SIG-M5 (cell line): ENCODE measurements at regions not wholly inside any gene's neighbourhood (a gene's known extent, or its start where the extent isn't known, plus 50 kb on each side); places are given as distances from the start of the nearest gene placed in this dataset.

Source experiments
- DNase-seq: peaks from one replicate; lab custom pipeline; 2025; lab: John Stamatoyannopoulos, UW

DNA sequence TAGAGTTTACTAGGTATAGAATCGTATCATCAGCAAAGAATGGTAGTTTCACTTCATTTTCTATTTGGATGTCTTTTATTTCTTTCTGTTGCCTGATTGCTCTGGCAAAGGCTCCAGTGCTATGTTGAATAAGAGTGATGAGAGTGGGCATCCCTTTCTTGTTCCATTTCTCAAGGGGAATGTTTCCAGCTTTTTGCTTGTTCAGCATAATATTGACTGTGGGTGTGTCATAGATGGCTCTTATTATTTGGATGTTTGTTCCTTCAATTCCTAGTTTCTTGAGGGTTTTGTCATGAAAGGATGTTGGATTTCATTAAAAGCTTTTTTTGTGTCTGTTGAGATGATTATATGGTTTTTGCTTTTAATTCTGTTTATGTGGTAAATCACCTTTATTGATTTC is 1114.5 kb downstream of the RAPGEF2 start:
- DNase-seq: no peak

- DNase-seq: no peak
Observed at GRCh38 chr4:160224049-160224448, 1121.2 kb downstream of the RAPGEF2 start.

GRCh38 chr4:160233141-160233540 is 1130.3 kb downstream of the RAPGEF2 start:
- DNase-seq: no peak

GRCh38 chr4:160235285-160235684 is 1132.4 kb downstream of the RAPGEF2 start:
- DNase-seq: no peak

GRCh38 chr4:160235771-160236170 is 1132.9 kb downstream of the RAPGEF2 start:
- DNase-seq: no peak

DNA sequence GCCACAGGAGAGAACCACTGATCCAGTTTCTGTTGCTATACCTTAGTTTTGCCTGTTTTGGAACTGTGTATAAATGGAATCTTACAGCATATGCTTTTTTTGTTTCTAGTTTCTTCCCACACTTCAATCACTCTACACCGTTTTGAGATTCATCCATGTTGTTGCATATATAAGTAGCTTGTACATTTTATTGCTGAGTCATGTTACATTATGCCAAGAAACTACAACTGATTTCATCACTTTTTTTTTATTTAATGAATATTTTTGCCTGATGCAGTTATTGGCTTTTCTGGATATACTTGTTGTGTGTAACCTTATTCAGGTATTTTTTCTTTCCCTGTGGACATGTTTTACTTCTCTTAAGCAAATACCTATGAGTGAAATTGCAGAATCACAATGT is 1135.9 kb downstream of the RAPGEF2 start:
- DNase-seq: no peak

DNA sequence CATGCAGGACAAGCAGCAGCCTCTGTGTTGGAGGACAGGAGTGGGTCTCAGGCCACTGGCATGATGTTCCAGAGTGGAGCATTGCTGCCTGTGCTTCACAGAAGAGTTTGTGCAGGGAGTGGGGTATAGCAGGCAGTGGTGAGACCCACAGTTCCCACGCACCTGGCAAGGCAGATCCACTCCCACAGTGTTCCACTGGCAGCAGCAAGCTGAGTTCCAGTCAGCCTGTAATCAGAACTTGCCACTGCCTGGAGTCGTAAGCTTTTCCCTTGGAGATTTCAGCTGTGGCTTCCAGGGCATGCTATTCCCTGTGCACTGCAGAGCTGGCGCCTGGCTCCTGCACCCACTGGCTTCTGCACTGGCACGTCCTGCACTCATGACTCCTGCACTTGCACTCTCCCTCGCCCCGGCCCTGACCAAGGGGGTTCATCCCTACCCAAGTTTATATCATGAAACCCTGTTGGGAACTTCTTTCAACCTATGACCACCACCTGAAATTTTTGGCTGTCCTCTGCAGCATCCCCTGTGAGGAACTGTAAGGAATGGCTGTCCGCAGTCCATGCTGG is 1144.3 kb downstream of the RAPGEF2 start:
- no peak for DNase-seq

GRCh38 chr4:160251522-160252170 is 1148.8 kb downstream of the RAPGEF2 start:
- no peak for DNase-seq

DNA sequence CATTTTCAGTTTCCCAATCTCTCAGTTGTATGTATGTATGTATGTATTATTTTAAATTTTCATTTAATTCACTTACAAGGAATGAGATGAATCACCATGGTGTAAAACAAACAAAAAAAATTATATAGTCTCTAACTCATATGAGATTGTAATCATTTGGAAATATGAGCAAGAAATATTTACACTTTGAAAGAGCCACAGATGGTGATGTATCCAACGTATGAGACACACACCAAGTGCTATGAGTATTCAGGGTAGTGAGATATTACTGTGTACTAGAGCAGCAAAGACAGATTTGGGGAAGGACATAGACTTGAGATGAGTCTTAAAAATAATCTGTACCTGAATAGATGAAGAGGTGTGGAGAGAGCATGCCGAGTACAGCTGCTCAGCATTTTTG is 1154.4 kb downstream of the RAPGEF2 start:
- no peak for DNase-seq

DNA sequence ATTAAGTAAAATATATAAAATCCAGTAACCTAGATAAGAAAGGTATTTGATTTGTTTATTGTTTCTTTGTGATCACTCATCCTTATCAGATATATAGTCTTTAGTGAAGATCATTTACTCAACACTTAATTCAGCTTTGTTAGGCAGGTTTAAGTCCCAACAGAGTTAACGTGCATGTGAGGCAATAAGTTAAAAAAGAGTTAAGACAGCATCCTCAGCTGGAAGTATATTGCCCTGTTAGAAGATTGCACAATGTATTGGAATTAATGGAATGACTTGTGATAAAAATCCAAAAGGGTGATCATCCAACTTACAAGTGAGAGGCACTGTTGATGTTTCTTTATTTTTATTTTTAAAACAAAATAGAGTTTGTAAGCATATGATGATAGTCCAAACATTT is 1162.1 kb downstream of the RAPGEF2 start:
- DNase-seq: no peak

DNA sequence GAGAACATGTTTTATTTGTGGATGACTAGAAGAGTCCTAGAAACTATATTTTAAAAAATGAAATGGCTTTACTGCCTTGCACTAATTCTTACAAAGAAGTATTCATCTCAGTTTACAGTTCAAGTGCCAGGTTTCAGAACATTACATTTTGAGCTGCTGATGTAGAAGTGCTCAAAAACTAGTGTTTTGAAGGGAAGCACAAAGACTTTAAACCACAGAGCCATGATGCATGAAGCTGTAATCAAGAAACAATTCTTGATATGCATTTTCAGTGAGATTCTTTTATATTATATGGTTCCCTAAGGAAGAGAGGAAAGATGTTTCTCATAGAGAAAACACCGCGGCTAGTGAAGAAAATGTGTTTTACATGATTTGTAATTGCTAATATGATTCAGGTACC is 1163.0 kb downstream of the RAPGEF2 start:
- DNase-seq: no peak

DNA sequence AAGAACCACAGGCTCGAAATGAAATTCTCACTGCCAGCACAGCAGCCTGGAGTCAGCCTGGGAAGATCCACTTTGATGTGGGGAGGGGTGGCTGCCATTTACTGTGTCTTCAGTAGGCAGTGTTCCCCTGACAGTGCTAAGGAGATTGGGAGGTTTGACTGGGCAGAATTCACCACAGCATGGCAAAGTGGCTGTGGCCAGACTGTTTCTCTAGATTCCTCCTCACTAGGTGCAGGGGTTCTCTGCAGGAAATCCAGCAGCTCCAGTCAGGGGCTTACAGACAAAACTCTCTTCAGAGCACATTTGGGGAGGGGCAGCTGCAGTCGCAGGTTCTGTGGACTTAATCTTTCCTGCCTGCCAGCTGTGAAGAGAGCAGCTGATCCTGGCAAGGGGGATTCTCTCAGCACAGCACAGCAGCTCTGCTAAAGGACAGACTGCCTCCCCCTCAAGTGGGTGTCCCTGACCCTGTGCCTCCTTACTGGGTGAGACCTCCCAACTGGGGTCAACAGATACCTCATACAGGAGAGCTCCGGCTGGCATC is 1174.0 kb downstream of the RAPGEF2 start:
- no peak for DNase-seq

GRCh38 chr4:160283081-160283480 is 1180.2 kb downstream of the RAPGEF2 start:
- DNase-seq: no peak

GRCh38 chr4:160284516-160284915 is 1181.6 kb downstream of the RAPGEF2 start:
- DNase-seq: no peak

DNA sequence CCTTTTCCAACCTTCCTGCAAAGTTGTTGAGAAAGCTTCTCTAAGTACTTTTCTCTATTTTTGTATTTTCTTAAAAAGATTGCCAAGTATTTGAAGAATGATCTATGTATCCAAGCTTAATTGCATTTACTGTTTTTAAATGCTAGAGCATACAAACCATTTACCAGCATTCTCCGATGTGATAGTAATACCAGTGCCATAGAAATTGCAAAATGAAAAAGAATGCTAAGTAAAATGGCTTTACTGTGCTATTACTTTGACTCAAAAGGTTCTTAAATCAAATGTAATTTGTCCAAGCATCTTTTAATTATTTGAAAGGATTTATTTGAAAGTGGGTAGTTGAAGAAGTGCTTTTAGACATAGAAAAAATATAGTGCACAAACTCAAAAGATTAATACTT is 1183.2 kb downstream of the RAPGEF2 start:
- no peak for DNase-seq

DNA sequence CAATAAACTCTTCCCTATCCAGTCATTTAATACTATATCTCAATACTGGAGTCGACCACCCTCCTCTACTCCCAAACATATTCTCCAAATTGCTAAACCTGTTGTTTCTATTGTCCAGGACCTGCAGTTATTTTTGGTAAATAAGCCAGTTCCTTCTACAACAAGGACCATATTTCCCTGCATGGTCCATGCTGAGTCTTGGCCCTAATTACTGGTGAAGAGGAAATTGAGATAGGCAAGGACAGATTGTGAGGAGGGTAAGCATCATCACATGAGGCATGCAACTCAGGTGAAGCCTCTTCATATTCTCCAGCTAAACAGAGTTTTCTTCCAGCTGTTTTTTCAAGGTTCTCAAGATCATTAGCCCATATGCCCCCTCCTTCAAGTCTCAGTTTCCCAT is 1193.6 kb downstream of the RAPGEF2 start:
- no peak for DNase-seq

GRCh38 chr4:160299177-160299576 is 1196.3 kb downstream of the RAPGEF2 start:
- no peak for DNase-seq

DNA sequence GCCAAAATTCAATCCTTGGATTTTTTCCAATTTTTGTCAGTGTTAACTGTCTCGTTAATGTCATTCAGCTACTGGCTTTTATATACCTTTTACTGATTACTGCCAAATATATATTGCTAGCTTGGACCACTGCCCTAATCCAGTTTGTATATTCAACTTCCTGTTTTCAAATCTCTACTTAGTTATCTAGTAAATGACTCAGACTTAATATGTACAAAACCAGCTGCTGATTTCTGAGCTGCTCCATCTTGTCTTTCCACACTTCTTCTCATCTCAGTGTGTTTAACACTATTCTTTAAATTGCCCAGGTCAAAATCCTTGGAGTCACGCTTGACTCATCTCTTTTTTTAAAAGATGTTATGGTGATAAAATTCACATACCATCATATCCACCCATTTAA is 1196.7 kb downstream of the RAPGEF2 start:
- DNase-seq: no peak

- DNase-seq: no peak
Observed at GRCh38 chr4:160316036-160316435, 1213.2 kb downstream of the RAPGEF2 start.

DNA sequence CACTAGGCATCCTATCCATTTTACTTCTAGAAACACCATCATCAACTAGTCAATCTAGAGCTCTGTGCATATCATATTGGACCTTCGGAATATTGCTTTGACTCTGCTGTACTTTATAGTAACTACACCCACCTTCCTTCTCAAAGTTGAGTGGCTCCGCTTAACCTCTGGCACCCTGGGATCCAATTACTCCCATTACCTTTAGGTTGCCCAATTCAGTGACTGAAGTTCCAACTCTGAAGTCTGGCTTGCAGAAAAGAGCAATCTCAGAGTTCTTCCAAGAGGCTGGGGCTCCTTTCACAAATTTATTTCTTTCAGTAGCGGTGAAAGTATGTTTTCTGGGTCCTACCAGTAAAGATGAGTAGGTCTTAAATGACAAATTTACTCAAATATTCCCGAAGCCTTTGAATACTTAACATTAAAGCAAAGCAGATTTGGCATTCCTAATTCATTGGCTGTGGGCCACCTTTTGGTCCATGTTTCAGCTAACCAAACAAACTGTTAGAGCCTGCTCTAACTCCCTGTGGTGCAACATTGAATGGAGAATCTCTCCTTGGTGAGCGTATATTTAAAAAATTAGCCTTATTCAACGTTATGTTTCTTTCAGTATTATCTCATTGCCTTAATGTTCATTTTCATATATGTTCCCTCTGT is 1215.8 kb downstream of the RAPGEF2 start:
- DNase-seq: no peak

DNA sequence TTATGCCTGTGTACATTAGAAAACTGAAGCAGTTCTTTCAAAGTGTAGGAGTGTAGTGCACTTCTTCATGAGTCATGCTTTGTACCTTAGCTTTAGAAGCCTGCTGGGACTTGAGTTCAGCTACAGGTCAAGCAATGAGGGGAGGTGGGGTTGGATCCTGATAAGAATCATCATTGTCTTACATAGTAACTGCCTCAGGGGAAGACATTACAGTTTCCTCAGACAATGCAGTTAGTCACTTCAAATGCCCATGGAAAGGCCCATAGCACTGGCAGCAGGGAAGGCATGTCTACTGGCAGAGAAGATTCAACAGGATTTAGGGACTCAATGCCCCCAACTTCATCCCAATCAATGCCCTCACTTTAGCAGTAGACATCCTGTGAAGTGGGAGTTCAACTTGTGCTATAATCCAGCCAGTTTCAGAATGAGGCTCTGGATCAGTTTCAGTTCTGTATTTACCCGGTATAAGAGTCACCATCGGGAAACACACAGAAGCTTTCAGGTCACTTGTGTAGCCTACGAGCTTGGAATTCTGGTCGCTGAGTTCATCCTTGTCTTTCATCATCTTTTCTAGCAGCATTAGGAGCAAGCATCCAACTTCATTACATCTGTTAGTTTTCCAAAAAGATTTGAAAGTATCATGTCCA is 1216.5 kb downstream of the RAPGEF2 start:
- DNase-seq: no peak

DNA sequence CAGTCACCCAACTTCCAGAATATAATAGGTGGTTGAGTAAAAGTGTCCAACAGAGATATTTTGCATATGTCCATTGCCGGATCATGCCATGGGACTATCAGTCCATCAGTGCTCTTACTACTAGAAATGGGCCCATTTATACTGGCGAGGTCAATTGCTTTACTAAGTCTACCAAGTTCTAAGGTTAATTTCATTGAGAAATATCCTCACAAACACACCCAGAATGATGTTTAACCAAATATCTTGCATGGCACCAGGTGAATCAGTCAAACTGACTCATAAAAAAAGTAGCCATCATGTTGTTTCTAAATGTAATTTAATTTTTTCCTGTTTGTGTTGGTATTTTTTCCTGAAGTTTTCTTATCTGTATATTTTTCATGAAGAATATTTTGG is 1217.0 kb downstream of the RAPGEF2 start:
- DNase-seq: no peak

DNA sequence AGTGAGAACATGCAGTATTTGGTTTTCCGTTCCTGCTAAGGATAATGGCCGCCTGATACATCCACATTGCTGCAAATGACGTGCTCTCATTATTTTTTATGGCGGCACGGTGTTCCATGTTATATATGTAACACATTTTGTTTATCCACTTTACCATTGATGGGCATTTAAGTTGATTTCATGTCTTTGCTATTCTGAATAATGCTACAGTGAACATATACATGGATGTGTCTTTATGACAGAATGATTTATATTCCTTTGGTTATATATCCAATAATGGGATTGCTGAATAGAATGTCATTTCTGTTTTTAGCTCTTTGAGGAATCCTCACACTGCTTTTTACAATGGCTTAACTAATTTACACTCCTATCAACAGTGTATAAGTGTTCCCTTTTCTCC is 1223.2 kb downstream of the RAPGEF2 start:
- no peak for DNase-seq
